ENCODE measurements at regions not wholly inside any gene's neighbourhood (a gene's known extent, or its start where the extent isn't known, plus 50 kb on each side); places are given as distances from the start of the nearest gene placed in this dataset.

DNA sequence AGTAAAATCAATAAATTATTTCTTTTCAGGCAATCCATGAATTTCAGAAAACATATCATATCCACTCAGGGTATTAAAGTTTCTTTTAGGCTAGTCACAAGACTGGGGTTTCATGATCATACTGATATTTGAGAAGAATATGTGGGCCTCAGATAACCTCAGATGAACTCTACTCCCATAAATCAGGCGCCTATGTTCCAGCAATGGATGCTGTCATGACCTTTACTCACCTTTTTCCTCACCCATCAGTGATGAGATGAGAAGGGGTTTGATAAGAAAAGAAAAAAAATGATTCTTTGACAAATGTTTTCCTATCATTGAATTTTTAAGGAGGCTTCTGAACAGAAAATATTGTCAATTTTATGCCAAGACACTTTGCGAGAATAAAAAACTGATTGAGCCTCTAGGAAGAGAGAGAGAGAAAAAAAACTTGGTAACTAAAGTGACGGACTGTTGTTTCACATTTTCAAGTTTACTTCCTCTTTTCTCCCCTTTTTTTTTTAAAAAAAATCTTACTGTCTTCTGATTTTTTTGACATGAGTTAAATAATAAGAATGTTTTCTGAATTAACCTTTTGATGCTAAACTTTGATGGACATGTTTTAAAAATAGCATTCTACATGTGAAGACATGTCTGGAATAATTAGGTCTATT, 309.1 kb upstream of the MAP2 start:
- TF ChIP-seq SIN3A (IDR thresholded peaks at IDR 0.05; ENCODE audit: borderline replicate concordance, insufficient read depth, low read length) = no peak
- no peak for TF ChIP-seq POLR2AphosphoS5 (IDR thresholded peaks at IDR 0.05; ENCODE audit: low read depth, low read length)
- TF ChIP-seq, protein P1, sequence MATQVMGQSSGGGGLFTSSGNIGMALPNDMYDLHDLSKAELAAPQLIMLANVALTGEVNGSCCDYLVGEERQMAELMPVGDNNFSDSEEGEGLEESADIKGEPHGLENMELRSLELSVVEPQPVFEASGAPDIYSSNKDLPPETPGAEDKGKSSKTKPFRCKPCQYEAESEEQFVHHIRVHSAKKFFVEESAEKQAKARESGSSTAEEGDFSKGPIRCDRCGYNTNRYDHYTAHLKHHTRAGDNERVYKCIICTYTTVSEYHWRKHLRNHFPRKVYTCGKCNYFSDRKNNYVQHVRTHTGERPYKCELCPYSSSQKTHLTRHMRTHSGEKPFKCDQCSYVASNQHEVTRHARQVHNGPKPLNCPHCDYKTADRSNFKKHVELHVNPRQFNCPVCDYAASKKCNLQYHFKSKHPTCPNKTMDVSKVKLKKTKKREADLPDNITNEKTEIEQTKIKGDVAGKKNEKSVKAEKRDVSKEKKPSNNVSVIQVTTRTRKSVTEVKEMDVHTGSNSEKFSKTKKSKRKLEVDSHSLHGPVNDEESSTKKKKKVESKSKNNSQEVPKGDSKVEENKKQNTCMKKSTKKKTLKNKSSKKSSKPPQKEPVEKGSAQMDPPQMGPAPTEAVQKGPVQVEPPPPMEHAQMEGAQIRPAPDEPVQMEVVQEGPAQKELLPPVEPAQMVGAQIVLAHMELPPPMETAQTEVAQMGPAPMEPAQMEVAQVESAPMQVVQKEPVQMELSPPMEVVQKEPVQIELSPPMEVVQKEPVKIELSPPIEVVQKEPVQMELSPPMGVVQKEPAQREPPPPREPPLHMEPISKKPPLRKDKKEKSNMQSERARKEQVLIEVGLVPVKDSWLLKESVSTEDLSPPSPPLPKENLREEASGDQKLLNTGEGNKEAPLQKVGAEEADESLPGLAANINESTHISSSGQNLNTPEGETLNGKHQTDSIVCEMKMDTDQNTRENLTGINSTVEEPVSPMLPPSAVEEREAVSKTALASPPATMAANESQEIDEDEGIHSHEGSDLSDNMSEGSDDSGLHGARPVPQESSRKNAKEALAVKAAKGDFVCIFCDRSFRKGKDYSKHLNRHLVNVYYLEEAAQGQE (IDR thresholded peaks at IDR 0.05; ENCODE audit: insufficient read depth in 1 of 2, low read depth in 2 of 2, low read length in 2 of 2) = no peak

Data from PFSK-1 (cell line).